ENCODE measurements at regions not wholly inside any gene's neighbourhood (a gene's known extent, or its start where the extent isn't known, plus 50 kb on each side); places are given as distances from the start of the nearest gene placed in this dataset.
"Not testable (repeated sequence)": the region's sequence is repeated elsewhere in the genome, so short reads cannot be mapped to it uniquely, and the experiment has no call there.

DNA sequence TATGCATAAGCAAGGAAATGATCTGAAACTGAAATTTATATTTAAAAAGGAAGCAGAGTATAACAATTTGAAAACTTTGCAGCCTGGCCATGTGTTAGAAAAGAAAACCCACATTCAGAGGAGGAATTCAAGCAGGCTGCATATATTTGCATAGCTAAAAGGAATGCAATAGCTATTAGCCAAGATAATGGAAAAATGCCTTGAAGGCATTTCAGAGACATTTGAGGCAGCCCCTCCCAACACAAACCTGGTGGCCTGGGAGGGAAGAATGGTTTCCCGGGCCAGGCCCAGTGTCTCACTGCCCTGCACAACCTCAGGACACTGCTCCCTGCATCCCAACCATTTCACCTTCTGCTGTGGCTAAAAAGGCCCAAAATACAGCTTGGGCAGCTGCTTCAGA lies 136.8 kb downstream of the TYW3 start:
- no peaks in the 10 kb centered on the region for H3K4me1 Mint-ChIP-seq
- peaks cover 6 to 51% (median 26%) of the 10 kb centered on the region in 7 donors for H3K9me3 Mint-ChIP-seq
- DNase-seq (no peak), ATAC-seq (ENCODE audit: low read depth in 2 of 2) (no peak)
- no peaks in the 10 kb centered on the region for H3K36me3 Mint-ChIP-seq
- H3K27ac Mint-ChIP-seq: no peak overlapping the region
- no peak overlapping the region for H3K4me3 Mint-ChIP-seq
- H3K27me3 Mint-ChIP-seq: no peaks in the 10 kb centered on the region

DNA sequence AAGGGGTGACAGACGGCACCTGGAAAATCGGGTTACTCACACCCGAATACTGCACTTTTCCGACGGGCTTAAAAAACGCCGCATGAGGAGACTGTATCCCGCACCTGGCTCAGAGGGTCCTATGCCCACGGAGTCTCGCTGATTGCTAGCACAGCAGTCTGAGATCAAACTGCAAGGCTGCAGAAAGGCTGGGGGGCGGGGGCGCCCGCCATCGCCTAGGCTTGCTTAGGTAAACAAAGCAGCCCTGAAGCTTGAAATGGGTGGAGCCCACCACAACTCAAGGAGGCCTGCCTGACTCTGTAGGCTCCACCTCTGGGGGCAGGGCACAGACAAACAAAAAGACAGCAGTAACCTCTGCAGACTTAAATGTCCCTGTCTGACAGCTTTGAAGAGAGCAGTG lies 144.4 kb downstream of the TYW3 start:
- DNase-seq; H3K4me3 Mint-ChIP-seq; H3K4me1 Mint-ChIP-seq; H3K27me3 Mint-ChIP-seq; H3K27ac Mint-ChIP-seq; H3K36me3 Mint-ChIP-seq; ATAC-seq (ENCODE audit: low read depth in 2 of 2): not testable (repeated sequence)
- H3K9me3 Mint-ChIP-seq: peaks cover 0 to 14% (median 5%) of the 10 kb centered on the region in 7 donors

DNA sequence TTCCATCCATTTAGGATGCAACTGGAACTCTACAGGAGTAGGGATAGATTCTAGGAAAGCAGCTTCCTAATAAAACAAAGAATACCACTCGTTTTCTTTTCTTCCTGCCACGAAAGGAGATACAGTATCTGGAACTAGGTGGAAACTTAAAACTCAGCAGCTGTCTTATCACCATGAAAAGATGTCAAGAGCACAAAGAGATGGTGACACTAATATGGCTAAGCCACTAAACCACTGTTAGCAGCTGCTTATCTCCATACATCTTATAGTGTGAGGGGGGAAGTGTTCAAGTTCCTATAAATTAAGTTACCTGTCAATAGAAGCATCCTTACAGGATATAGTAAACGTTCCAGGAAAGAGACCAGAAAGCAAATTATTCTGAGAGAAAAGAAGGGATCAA lies 162.5 kb downstream of the TYW3 start:
- DNase-seq (no peak), ATAC-seq (ENCODE audit: low read depth in 2 of 2) (no peak)
- H3K4me1 Mint-ChIP-seq: no peaks in the 10 kb centered on the region
- no peaks in the 10 kb centered on the region for H3K27me3 Mint-ChIP-seq
- H3K9me3 Mint-ChIP-seq: peaks cover under 1 to 25% (median 5%) of the 10 kb centered on the region in 7 donors
- no peaks in the 10 kb centered on the region for H3K36me3 Mint-ChIP-seq
- H3K27ac Mint-ChIP-seq: no peak overlapping the region
- no peak overlapping the region for H3K4me3 Mint-ChIP-seq

DNA sequence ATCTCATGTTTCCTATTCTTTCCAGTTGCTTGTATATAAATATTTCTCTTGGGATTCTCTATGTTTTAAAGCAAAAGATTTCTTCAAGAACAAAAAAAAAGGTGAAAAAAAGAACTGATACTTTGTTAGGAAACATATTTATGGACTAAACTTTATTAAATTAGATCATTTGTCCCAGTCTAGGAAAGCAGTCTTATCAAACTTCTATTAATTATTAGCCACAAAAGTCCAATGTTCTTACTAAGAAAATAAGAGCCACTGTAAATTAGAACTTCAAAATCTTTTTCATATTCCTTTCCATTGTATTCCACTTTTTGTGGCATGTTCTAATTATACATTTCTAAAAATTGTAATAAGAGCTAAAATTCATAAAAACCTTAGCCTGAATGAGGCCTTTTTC lies 175.2 kb downstream of the TYW3 start:
- Mint-ChIP-seq H3K9me3 (peaks cover 0 to 8% (median 3%) of the 10 kb centered on the region in 7 donors), H3K36me3 (no peaks in the 10 kb centered on the region), H3K27ac (no peak overlapping the region), H3K4me3 (no peak overlapping the region), H3K4me1 (no peaks in the 10 kb centered on the region), H3K27me3 (no peaks in the 10 kb centered on the region)
- no peak for ATAC-seq (ENCODE audit: low read depth in 2 of 2)
- DNase-seq: no peak

DNA sequence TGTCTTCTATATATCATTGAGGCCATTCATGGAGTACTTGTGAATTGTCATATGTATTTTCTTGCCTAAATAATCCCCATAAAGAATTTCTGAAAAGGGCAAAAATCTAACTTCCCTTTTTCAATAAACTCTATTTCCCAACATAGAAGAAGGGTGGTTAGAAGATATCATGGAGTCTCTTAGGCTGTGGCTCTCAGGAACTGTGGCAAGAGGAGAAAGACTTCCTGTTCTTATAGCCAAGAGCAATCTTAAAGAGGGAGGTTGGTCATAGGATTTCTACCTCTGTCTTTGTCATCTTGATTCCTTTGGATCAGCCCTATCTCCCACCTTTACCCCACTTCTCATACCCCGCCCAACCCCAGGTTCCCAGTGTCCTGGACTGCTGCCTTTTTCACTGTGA lies 175.8 kb downstream of the TYW3 start:
- H3K36me3 Mint-ChIP-seq: no peaks in the 10 kb centered on the region
- H3K4me1 Mint-ChIP-seq: no peaks in the 10 kb centered on the region
- H3K27me3 Mint-ChIP-seq: no peaks in the 10 kb centered on the region
- peaks cover 0 to 9% (median 3%) of the 10 kb centered on the region in 7 donors for H3K9me3 Mint-ChIP-seq
- peak overlapping the region in 1 of 6 donors; percentile 7 for H3K27ac Mint-ChIP-seq
- no peak for DNase-seq
- no peak for ATAC-seq (ENCODE audit: low read depth in 2 of 2)
- H3K4me3 Mint-ChIP-seq: no peak overlapping the region

DNA sequence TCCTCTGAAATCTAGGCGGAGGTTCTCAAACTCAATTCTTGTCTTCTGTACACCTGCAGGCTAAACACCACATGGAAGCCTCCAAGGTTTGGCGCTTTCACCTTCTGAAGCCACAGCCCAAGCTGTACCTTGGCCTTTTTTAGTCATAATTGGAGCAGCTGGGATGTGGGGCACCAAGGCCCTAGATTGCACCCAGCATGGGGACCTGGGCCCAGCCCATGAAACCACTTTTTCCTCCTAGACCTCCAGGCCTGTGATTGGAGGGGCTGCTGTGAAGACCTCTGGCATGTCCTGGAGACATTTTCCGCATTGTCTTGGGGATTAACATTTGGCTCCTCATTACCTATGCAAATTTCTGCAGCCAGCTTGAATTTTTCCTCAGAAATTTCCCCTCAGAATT lies 181.0 kb downstream of the TYW3 start:
- H3K4me1 Mint-ChIP-seq: no peaks in the 10 kb centered on the region
- no peak overlapping the region for H3K27ac Mint-ChIP-seq

DNA sequence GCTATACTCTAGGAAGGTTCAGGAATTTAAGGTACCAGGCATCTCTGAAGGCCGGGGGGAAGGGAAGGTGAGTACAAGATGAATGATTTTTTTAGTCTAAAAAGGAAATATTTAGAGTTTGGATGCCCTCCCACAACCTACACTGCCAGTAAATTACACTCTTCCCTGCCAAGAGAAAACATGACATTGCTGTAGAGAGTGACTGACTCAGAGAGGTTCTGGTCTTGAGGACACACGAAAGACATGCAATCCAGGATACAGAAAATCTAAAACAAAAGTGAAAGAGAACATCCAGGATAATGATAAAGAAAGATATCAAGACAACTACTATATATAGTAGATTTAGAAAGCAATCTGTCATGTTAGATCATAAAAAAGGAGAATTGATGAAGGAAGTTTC lies 200.5 kb downstream of the TYW3 start:
- no peak for DNase-seq
- no peak overlapping the region for H3K4me3 Mint-ChIP-seq
- H3K4me1 Mint-ChIP-seq: no peaks in the 10 kb centered on the region
- no peak overlapping the region for H3K27ac Mint-ChIP-seq
- peaks cover 0 to 15% (median 2%) of the 10 kb centered on the region in 7 donors for H3K9me3 Mint-ChIP-seq
- no peaks in the 10 kb centered on the region for H3K27me3 Mint-ChIP-seq
- ATAC-seq (ENCODE audit: low read depth in 2 of 2): no peak
- H3K36me3 Mint-ChIP-seq: no peaks in the 10 kb centered on the region

More for the DNA sequence above, 181.0 kb downstream of the TYW3 start:
- H3K9me3 Mint-ChIP-seq: peaks cover 6 to 51% (median 26%) of the 10 kb centered on the region in 7 donors
- no peaks in the 10 kb centered on the region for H3K36me3 Mint-ChIP-seq
- H3K4me3 Mint-ChIP-seq: no peak overlapping the region
- ATAC-seq (ENCODE audit: low read depth in 2 of 2): no peak
- DNase-seq: no peak
- H3K27me3 Mint-ChIP-seq: no peaks in the 10 kb centered on the region

DNA sequence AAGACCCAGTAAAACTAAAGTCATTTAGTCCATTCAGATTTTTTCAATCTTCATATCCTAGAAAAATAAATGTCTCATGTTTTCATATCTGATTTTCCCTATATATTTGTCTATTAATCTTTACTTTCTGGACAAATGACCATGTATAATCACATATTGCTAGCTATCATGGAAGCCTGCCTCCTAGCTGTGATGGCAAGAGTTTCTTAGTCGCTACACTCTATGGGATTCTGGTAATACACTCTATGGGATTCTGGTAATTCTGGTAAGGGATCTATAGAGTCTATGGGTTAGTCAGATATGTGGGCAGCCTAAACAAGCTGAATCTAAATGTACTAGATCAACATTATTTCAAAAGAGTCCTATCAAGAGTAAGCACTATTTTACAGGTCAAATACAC lies 198.7 kb upstream of the LHX8 start:
- H3K4me3 Mint-ChIP-seq: no peak overlapping the region
- ATAC-seq (ENCODE audit: low read depth in 2 of 2) (no peak), DNase-seq (no peak)
- no peaks in the 10 kb centered on the region for H3K27me3 Mint-ChIP-seq
- H3K9me3 Mint-ChIP-seq: peaks cover 0 to 5% (median 2%) of the 10 kb centered on the region in 7 donors
- no peaks in the 10 kb centered on the region for H3K36me3 Mint-ChIP-seq
- no peaks in the 10 kb centered on the region for H3K4me1 Mint-ChIP-seq
- no peak overlapping the region for H3K27ac Mint-ChIP-seq

DNA sequence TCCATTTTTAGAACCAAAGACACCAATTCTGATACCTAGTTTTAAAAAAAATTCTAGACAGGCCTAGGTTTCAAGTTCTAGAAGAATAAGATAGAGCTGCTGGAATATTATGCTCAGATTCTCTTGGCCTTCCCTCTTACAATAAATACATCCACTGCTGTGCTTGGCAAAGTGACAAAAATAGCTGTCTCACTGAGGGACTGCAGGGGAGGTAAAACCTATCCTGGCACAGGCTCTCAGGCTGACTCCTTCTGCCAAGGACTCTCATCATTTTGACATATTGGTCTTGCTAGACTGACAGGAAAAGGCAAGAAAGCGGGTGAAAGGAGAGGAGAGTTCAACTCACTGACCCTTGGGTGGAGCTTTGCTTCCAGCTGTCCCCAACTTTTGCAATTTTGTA lies 197.0 kb upstream of the LHX8 start:
- Mint-ChIP-seq H3K4me1 (no peaks in the 10 kb centered on the region), H3K27me3 (no peaks in the 10 kb centered on the region), H3K36me3 (no peaks in the 10 kb centered on the region), H3K27ac (no peak overlapping the region), H3K9me3 (peaks cover 0 to 14% (median 5%) of the 10 kb centered on the region in 7 donors), H3K4me3 (no peak overlapping the region)
- DNase-seq: no peak
- no peak for ATAC-seq (ENCODE audit: low read depth in 2 of 2)

DNA sequence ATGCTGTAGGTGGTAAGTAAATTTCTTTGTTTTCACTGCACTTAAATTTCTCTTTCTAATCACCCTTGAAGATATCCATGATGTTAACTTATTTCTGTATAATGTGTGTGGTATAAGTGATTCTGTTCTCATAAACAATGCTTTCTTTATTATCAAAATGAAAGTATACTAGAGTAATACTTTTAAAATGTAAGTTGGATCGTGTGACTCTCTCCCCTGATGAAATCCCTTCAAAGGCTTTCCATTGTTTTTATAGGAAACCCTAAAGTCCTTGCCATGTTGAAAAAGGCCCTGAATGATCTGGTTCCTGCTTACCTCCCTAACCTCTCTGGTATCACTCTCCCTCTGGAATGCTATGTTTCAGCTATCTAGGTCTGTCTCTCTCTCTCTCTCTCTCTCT lies 191.1 kb upstream of the LHX8 start:
- no peaks in the 10 kb centered on the region for H3K36me3 Mint-ChIP-seq
- DNase-seq: no peak
- no peaks in the 10 kb centered on the region for H3K4me1 Mint-ChIP-seq
- no peak overlapping the region for H3K27ac Mint-ChIP-seq
- no peak overlapping the region for H3K4me3 Mint-ChIP-seq
- ATAC-seq (ENCODE audit: low read depth in 2 of 2): no peak
- no peaks in the 10 kb centered on the region for H3K27me3 Mint-ChIP-seq
- peaks cover 5 to 29% (median 9%) of the 10 kb centered on the region in 7 donors for H3K9me3 Mint-ChIP-seq

DNA sequence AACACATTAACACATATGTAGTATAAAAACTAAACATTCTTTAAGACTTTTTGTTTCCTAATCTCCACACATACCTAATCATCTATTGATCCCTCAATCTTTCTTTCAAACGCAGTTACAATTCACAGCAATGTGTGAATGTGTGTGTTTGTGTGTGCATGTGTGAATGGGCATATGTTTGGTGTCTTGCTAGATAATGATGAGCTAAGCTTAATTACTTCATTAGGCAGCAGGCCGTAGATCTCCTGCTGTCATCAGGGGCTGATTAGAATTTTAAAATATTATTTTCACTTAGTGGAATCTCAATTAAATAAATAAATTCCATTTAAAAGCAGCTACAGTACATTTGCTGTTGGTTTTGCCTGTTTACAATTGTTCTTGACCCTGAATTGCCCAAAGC lies 187.8 kb upstream of the LHX8 start:
- H3K4me3 Mint-ChIP-seq: no peak overlapping the region
- H3K9me3 Mint-ChIP-seq: peaks cover 6 to 30% (median 12%) of the 10 kb centered on the region in 7 donors
- ATAC-seq (ENCODE audit: low read depth in 2 of 2): no peak
- no peaks in the 10 kb centered on the region for H3K36me3 Mint-ChIP-seq
- DNase-seq: no peak
- H3K27me3 Mint-ChIP-seq: no peaks in the 10 kb centered on the region
- H3K4me1 Mint-ChIP-seq: no peaks in the 10 kb centered on the region
- H3K27ac Mint-ChIP-seq: no peak overlapping the region

DNA sequence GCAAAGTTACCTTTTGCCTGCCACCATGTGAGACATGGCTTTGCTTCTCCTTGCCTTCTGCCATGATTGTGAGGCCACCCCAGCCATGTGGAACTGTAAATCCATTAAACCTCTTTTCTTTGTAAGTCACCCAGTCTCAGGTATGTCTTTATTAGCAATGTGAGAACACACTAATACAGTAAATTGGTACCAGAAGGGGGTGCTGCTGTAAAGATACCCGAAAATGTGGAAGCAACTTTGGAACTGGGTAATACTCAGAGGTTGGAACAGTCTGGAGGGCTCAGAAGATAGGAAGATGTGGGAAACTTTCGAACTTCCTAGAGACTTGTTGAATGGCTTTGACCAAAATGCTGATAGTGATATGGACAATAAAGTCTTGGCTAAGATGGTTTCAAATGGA lies 184.8 kb upstream of the LHX8 start:
- not testable (repeated sequence) for H3K27me3 Mint-ChIP-seq; H3K36me3 Mint-ChIP-seq; H3K27ac Mint-ChIP-seq; ATAC-seq (ENCODE audit: low read depth in 2 of 2); H3K4me1 Mint-ChIP-seq; H3K4me3 Mint-ChIP-seq; DNase-seq
- peaks cover 2 to 24% (median 7%) of the 10 kb centered on the region in 7 donors for H3K9me3 Mint-ChIP-seq

DNA sequence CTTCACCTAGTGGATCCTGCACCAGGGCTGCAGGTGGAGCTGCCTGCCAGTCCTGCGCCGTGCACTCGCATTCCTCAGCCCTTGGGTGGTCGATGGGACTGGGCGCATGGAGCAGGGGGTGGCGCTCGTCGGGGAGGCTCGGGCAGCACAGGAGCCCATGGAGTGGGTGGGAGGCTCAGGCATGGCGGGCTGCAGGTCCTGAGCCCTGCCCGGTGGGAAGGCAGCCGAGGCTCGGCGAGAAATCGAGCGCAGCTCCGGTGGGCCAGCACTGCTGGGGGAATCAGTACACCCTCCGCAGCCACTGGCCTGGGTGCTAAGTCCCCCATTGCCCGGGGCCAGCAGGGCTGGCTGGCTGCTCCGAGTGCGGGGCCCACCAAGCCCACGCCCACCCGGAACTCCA lies 182.2 kb upstream of the LHX8 start:
- not testable (repeated sequence) for H3K27ac Mint-ChIP-seq; H3K4me3 Mint-ChIP-seq; ATAC-seq (ENCODE audit: low read depth in 2 of 2); H3K36me3 Mint-ChIP-seq; H3K27me3 Mint-ChIP-seq; DNase-seq; H3K4me1 Mint-ChIP-seq
- peaks cover 2 to 16% (median 7%) of the 10 kb centered on the region in 7 donors for H3K9me3 Mint-ChIP-seq

DNA sequence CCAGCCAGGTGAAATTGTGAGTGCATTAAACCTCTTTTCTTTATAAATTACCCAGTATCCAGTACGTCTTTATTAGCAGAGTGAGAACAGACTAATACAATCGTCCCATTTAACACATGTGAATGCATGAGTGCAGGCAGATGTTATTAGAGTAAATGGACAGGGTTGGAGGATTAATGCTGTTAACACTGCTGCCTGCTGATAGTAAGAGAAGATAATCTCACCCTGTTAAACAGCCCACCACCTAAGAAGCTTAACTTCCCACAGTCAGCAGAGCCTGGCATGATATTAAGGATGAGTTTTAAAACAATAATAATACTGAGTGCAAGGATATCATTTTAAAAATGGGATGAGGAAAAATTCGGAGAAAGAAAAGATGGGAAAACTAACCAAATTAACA lies 181.4 kb upstream of the LHX8 start:
- Mint-ChIP-seq H3K4me3 (no peak overlapping the region), H3K36me3 (no peaks in the 10 kb centered on the region), H3K27me3 (no peaks in the 10 kb centered on the region), H3K4me1 (no peaks in the 10 kb centered on the region), H3K27ac (no peak overlapping the region), H3K9me3 (peaks cover 0 to 13% (median 7%) of the 10 kb centered on the region in 7 donors)
- DNase-seq (no peak), ATAC-seq (ENCODE audit: low read depth in 2 of 2) (no peak)

DNA sequence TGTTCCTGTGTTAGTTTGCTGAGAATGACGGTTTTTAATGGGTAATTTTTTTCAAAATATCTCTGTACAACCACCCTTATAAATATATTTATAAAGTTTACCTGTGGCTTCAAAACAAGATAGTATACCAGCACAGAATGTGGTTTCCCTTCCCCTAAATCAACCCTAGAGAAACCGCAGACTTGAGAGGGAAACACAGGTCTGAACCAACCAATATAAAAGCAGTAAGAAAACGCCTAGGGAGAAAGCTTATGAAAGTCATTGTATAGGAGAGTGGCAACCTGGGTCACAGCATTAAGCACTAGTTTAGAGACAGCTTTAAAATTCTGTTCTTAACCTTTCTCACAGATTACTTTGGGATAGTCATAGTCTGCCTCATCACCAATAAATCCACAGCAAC lies 180.6 kb upstream of the LHX8 start:
- DNase-seq: no peak
- no peak overlapping the region for H3K4me3 Mint-ChIP-seq
- H3K27ac Mint-ChIP-seq: no peak overlapping the region
- no peaks in the 10 kb centered on the region for H3K4me1 Mint-ChIP-seq
- peaks cover 0 to 12% (median 6%) of the 10 kb centered on the region in 7 donors for H3K9me3 Mint-ChIP-seq
- ATAC-seq (ENCODE audit: low read depth in 2 of 2): no peak
- H3K27me3 Mint-ChIP-seq: no peaks in the 10 kb centered on the region
- H3K36me3 Mint-ChIP-seq: no peaks in the 10 kb centered on the region

All from naive B cell (primary cell).